NB4 (cell line): ENCODE measurements at regions not wholly inside any gene's neighbourhood (a gene's known extent, or its start where the extent isn't known, plus 50 kb on each side); places are given as distances from the start of the nearest gene placed in this dataset.

Experiments
- MYC ChIP-seq: IDR thresholded peaks from 2 replicates; pipeline ENCODE4 v1.6.1; 2011; ENCODE audit warnings: low read depth, low read length
- POLR2A ChIP-seq: IDR thresholded peaks from 2 replicates; pipeline ENCODE4 v1.6.1; 2011; ENCODE audit warnings: mild to moderate bottlenecking; ENCODE audit not compliant: insufficient read length; ENCODE audit errors: extremely low read depth
- TF ChIP-seq, protein P1 (sequence below): IDR thresholded peaks from one replicate; pipeline ENCODE4 v1.5.1; 2012; ENCODE audit warnings: low read depth, low read length
- TF ChIP-seq, protein P2 (sequence below): IDR thresholded peaks from 2 replicates; pipeline ENCODE4 v1.6.1; 2011; ENCODE audit warnings: low read depth, low read length

DNA sequence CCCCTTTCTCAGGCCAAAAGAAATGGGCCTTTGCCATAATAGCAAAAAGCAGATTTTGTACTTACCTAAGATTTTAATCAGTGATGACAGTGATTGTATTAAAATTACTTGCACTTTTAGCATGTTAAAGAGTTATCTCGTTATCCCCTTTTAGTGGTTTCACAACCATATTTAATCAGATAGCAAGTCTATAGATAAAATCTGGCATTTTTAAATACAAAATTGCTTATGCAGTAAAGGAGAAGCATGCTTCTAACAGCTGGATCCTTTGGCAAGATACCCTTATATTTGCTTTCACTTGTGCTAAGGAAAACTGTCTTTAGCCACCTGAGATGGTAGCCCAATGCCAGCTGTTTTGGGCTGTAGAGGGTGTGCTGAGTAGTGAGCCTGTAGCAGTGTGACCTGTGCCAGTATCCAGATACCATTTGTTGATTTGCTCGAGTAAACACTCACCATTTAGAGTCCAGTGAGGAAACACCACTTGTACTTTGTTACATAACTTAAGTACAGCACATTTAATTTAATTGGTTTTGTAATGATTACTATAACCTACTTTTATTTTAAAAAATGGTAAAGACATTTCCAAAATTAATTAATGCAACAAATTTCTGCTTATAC is 314.4 kb upstream of the ZP4 start:
- TF ChIP-seq, protein P1, sequence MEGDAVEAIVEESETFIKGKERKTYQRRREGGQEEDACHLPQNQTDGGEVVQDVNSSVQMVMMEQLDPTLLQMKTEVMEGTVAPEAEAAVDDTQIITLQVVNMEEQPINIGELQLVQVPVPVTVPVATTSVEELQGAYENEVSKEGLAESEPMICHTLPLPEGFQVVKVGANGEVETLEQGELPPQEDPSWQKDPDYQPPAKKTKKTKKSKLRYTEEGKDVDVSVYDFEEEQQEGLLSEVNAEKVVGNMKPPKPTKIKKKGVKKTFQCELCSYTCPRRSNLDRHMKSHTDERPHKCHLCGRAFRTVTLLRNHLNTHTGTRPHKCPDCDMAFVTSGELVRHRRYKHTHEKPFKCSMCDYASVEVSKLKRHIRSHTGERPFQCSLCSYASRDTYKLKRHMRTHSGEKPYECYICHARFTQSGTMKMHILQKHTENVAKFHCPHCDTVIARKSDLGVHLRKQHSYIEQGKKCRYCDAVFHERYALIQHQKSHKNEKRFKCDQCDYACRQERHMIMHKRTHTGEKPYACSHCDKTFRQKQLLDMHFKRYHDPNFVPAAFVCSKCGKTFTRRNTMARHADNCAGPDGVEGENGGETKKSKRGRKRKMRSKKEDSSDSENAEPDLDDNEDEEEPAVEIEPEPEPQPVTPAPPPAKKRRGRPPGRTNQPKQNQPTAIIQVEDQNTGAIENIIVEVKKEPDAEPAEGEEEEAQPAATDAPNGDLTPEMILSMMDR = no peak
- no peak for TF ChIP-seq POLR2A
- no peak for TF ChIP-seq MYC
- TF ChIP-seq, protein P2, sequence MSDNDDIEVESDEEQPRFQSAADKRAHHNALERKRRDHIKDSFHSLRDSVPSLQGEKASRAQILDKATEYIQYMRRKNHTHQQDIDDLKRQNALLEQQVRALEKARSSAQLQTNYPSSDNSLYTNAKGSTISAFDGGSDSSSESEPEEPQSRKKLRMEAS = no peak
